Astrocyte of the cerebellum (primary cell): ENCODE measurements at regions not wholly inside any gene's neighbourhood (a gene's known extent, or its start where the extent isn't known, plus 50 kb on each side); places are given as distances from the start of the nearest gene placed in this dataset.

Experiments used
- DNase-seq: peaks from one replicate; pipeline ENCODE4 v3.0.0-alpha.2; 2011; ENCODE audit warnings: low read depth
- H3K4me3 ChIP-seq: 2 replicates; pipeline ENCODE4 v1.5.1; 2011; ENCODE audit warnings: mild to moderate bottlenecking, low read depth, low read length, moderate library complexity
- CTCF ChIP-seq: IDR thresholded peaks from 2 replicates; pipeline ENCODE4 v1.5.1; 2012; ENCODE audit warnings: low read length, low read depth, moderate library complexity, mild to moderate bottlenecking; ENCODE audit errors: missing control alignments
- in situ Hi-C: cut with HindIII; loops from 2 replicates; pipeline ENCODE4 v1.10.0; 2017; ENCODE audit warnings: low sequenced_read_pairs

GRCh38 chr11:19577976-19578619 is 134.5 kb upstream of the NAV2 start:
- no peak overlapping the region for H3K4me3 ChIP-seq
- DNase-seq, result peak; percentile 51
- in situ Hi-C loops, result no loop called here
- no peak for TF ChIP-seq CTCF

GRCh38 chr11:19577391-19577975 is 135.2 kb upstream of the NAV2 start:
- in situ Hi-C loops, result no loop called here
- H3K4me3 ChIP-seq, result no peak overlapping the region
- no peak for DNase-seq
- no peak for TF ChIP-seq CTCF

GRCh38 chr11:19576903-19577302 is 135.7 kb upstream of the NAV2 start:
- H3K4me3 ChIP-seq, result no peak overlapping the region
- TF ChIP-seq CTCF, result no peak
- in situ Hi-C loops, result no loop called here
- DNase-seq, result no peak

GRCh38 chr11:19576054-19576453 is 136.6 kb upstream of the NAV2 start:
- in situ Hi-C loops, result no loop called here
- DNase-seq, result no peak
- no peak for TF ChIP-seq CTCF
- H3K4me3 ChIP-seq, result no peak overlapping the region

GRCh38 chr11:19574916-19575315 is 137.7 kb upstream of the NAV2 start:
- in situ Hi-C loops, result loop anchor here (25.0 kb wide), 2 partner anchors 312 to 562 kb away; no protein-coding TSS in a partner anchor
- H3K4me3 ChIP-seq, result no peak overlapping the region
- TF ChIP-seq CTCF, result no peak
- no peak for DNase-seq

GRCh38 chr11:19573666-19574065 is 139.0 kb upstream of the NAV2 start:
- in situ Hi-C loops, result loop anchor here (25.0 kb wide), 2 partner anchors 314 to 564 kb away; no protein-coding TSS in a partner anchor
- H3K4me3 ChIP-seq, result no peak overlapping the region
- no peak for DNase-seq
- TF ChIP-seq CTCF, result no peak
